ENCODE measurements at regions not wholly inside any gene's neighbourhood (a gene's known extent, or its start where the extent isn't known, plus 50 kb on each side); places are given as distances from the start of the nearest gene placed in this dataset.

- no peak for TF ChIP-seq POLR2AphosphoS5 (IDR thresholded peaks at IDR 0.05)
- Histone ChIP-seq H3F3A (ENCODE audit: insufficient read depth, low read length, poor library complexity, severe bottlenecking) (no peaks in the 10 kb centered on the region), H4K20me1 (ENCODE audit: insufficient read depth) (no peaks in the 10 kb centered on the region)
These were observed 586.9 kb upstream of the SGO1 start for GRCh38 chr3:20772869-20773268.

GRCh38 chr3:20769430-20769829 is 583.4 kb upstream of the SGO1 start:
- H2AFZ ChIP-seq (ENCODE audit: low read depth, low read length) = no peak overlapping the region
- no peaks in the 10 kb centered on the region for H3K36me3 ChIP-seq (ENCODE audit: insufficient read depth, low read length)
- no peak overlapping the region for H3K4me2 ChIP-seq (ENCODE audit: low read length)
- H3K4me3 ChIP-seq (ENCODE audit: low read length) = no peak overlapping the region
- no peaks in the 10 kb centered on the region for H3F3A ChIP-seq (ENCODE audit: insufficient read depth, low read length, poor library complexity, severe bottlenecking)
- H3K27me3 ChIP-seq (ENCODE audit: insufficient read depth, low read depth, low read length) = no peaks in the 10 kb centered on the region
- no peaks in the 10 kb centered on the region for H3K9me3 ChIP-seq (ENCODE audit: low read length)
- no peaks in the 10 kb centered on the region for H3K79me2 ChIP-seq (replicated peaks; ENCODE audit: insufficient read depth, low read length)
- TF ChIP-seq MXI1 (conservative IDR thresholded peaks at IDR 0.05; ENCODE audit: poor library complexity, severe bottlenecking) (no peak), TAF1 (IDR thresholded peaks at IDR 0.05; ENCODE audit: low read depth) (no peak), EZH2 (IDR thresholded peaks at IDR 0.05; ENCODE audit: borderline replicate concordance, insufficient read depth, low read length, poor library complexity, severe bottlenecking) (no peak), CTCF (IDR thresholded peaks at IDR 0.05; ENCODE audit: poor library complexity, severe bottlenecking) (no peak), SMC3 (conservative IDR thresholded peaks at IDR 0.05; ENCODE audit: poor library complexity) (no peak), EP300 (conservative IDR thresholded peaks at IDR 0.05; ENCODE audit: poor library complexity, severe bottlenecking) (no peak), REST (IDR thresholded peaks at IDR 0.05; ENCODE audit: borderline replicate concordance) (no peak), RAD21 (conservative IDR thresholded peaks at IDR 0.05) (no peak), POLR2AphosphoS5 (IDR thresholded peaks at IDR 0.05) (no peak)
- no peaks in the 10 kb centered on the region for H3K9me2 ChIP-seq (ENCODE audit: insufficient read depth, low read length)
- H3K9ac ChIP-seq (ENCODE audit: low read length) = no peak overlapping the region
- no peaks in the 10 kb centered on the region for H4K20me1 ChIP-seq (ENCODE audit: insufficient read depth)
- no peak overlapping the region for H3K27ac ChIP-seq (ENCODE audit: low read length)

More at GRCh38 chr3:20772869-20773268, 586.9 kb upstream of the SGO1 start:
- no peaks in the 10 kb centered on the region for H3K36me3 ChIP-seq (ENCODE audit: insufficient read depth, low read length)
- no peaks in the 10 kb centered on the region for H3K79me2 ChIP-seq (replicated peaks; ENCODE audit: insufficient read depth, low read length)
- H3K27ac ChIP-seq (ENCODE audit: low read length) = no peak overlapping the region
- no peak overlapping the region for H3K4me3 ChIP-seq (ENCODE audit: low read length)
- no peak overlapping the region for H3K9ac ChIP-seq (ENCODE audit: low read length)
- H3K9me3 ChIP-seq (ENCODE audit: low read length) = no peaks in the 10 kb centered on the region
- no peaks in the 10 kb centered on the region for H3K9me2 ChIP-seq (ENCODE audit: insufficient read depth, low read length)
- H3K4me2 ChIP-seq (ENCODE audit: low read length) = no peak overlapping the region
- no peak overlapping the region for H2AFZ ChIP-seq (ENCODE audit: low read depth, low read length)
- no peaks in the 10 kb centered on the region for H3K27me3 ChIP-seq (ENCODE audit: insufficient read depth, low read depth, low read length)

GRCh38 chr3:20760981-20761380 is 575.0 kb upstream of the SGO1 start:
- no peak for TF ChIP-seq RAD21 (conservative IDR thresholded peaks at IDR 0.05)
- TF ChIP-seq EP300 (conservative IDR thresholded peaks at IDR 0.05; ENCODE audit: poor library complexity, severe bottlenecking) = no peak
- no peak for TF ChIP-seq POLR2AphosphoS5 (IDR thresholded peaks at IDR 0.05)
- TF ChIP-seq EZH2 (IDR thresholded peaks at IDR 0.05; ENCODE audit: borderline replicate concordance, insufficient read depth, low read length, poor library complexity, severe bottlenecking) = no peak
- Histone ChIP-seq H4K20me1 (ENCODE audit: insufficient read depth) (no peaks in the 10 kb centered on the region), H3K9me3 (ENCODE audit: low read length) (no peaks in the 10 kb centered on the region), H3K27me3 (ENCODE audit: insufficient read depth, low read depth, low read length) (no peaks in the 10 kb centered on the region), H3K27ac (ENCODE audit: low read length) (no peak overlapping the region), H3K9ac (ENCODE audit: low read length) (no peak overlapping the region), H3K36me3 (ENCODE audit: insufficient read depth, low read length) (no peaks in the 10 kb centered on the region), H3K4me3 (ENCODE audit: low read length) (no peak overlapping the region), H3K4me2 (ENCODE audit: low read length) (no peak overlapping the region), H3F3A (ENCODE audit: insufficient read depth, low read length, poor library complexity, severe bottlenecking) (no peaks in the 10 kb centered on the region), H3K9me2 (ENCODE audit: insufficient read depth, low read length) (no peaks in the 10 kb centered on the region), H2AFZ (ENCODE audit: low read depth, low read length) (no peak overlapping the region), H3K79me2 (replicated peaks; ENCODE audit: insufficient read depth, low read length) (no peaks in the 10 kb centered on the region)

Measured in neural cell (in vitro differentiated cells).